ENCODE measurements at regions not wholly inside any gene's neighbourhood (a gene's known extent, or its start where the extent isn't known, plus 50 kb on each side); places are given as distances from the start of the nearest gene placed in this dataset.

- CTCF ChIA-PET, result interaction anchor here (1.2 kb wide), 1 partner anchor 73 kb away, joined by 4 read pairs; no protein-coding TSS in a partner anchor
- Mint-ChIP-seq H3K9me3 (peaks cover 23% of the 10 kb centered on the region), H3K36me3 (peaks cover 13% of the 10 kb centered on the region), H3K27me3 (ENCODE audit: low read depth) (peaks cover 8% of the 10 kb centered on the region; the same call in 1 of the 2 replicates), H3K27ac (no peak overlapping the region), H3K4me3 (no peak overlapping the region), H3K4me1 (no peaks in the 10 kb centered on the region)
- no peak for TF ChIP-seq RELA (CRISPR knock-in tag; IDR thresholded peaks at IDR 0.05; ENCODE audit: borderline replicate concordance)
- TF ChIP-seq ZNF232 (CRISPR knock-in tag; IDR thresholded peaks at IDR 0.05), result no peak
- TF ChIP-seq NR2C2 (CRISPR knock-in tag; IDR thresholded peaks at IDR 0.05), result no peak
- TF ChIP-seq NFE2L1 (CRISPR knock-in tag; IDR thresholded peaks at IDR 0.05), result no peak
- no peak for TF ChIP-seq MLX (CRISPR knock-in tag; IDR thresholded peaks at IDR 0.05)
- no peak for TF ChIP-seq FOXJ3 (CRISPR knock-in tag; IDR thresholded peaks at IDR 0.05; ENCODE audit: borderline replicate concordance)
- no peak for TF ChIP-seq ARID4B (CRISPR knock-in tag; IDR thresholded peaks at IDR 0.05; ENCODE audit: borderline replicate concordance)
- no peak for TF ChIP-seq FOXP1 (CRISPR knock-in tag; IDR thresholded peaks at IDR 0.05; ENCODE audit: borderline replicate concordance)
- TF ChIP-seq USF2 (CRISPR knock-in tag; IDR thresholded peaks at IDR 0.05), result no peak
- TF ChIP-seq ERG (CRISPR knock-in tag; IDR thresholded peaks at IDR 0.05), result no peak
- TF ChIP-seq USF1 (CRISPR knock-in tag; IDR thresholded peaks at IDR 0.05), result no peak
- no peak for TF ChIP-seq HMGXB4 (CRISPR knock-in tag; IDR thresholded peaks at IDR 0.05)
- POLR2A ChIA-PET, result no interaction called here
- DNase-seq (ENCODE audit: low spot score), result no peak
- no peak for ATAC-seq
These were observed 149.1 kb upstream of the RGS6 start for GRCh38 chr14:71783088-71783487.

GRCh38 chr14:71783786-71784185 is 148.4 kb upstream of the RGS6 start:
- DNase-seq (ENCODE audit: low spot score), result no peak
- peaks cover 23% of the 10 kb centered on the region for H3K9me3 Mint-ChIP-seq
- ChIA-PET CTCF (interaction anchor here (1.2 kb wide), 1 partner anchor 72 kb away, joined by 4 read pairs; no protein-coding TSS in a partner anchor), POLR2A (no interaction called here)
- H3K27ac Mint-ChIP-seq, result no peak overlapping the region
- no peaks in the 10 kb centered on the region for H3K4me1 Mint-ChIP-seq
- H3K27me3 Mint-ChIP-seq (ENCODE audit: low read depth), result peaks cover 8% of the 10 kb centered on the region; the same call in 1 of the 2 replicates
- peaks cover 13% of the 10 kb centered on the region for H3K36me3 Mint-ChIP-seq
- ATAC-seq, result no peak
- H3K4me3 Mint-ChIP-seq, result no peak overlapping the region
- TF ChIP-seq FOXP1 (CRISPR knock-in tag; IDR thresholded peaks at IDR 0.05; ENCODE audit: borderline replicate concordance), result no peak
- no peak for TF ChIP-seq GTF2I (CRISPR knock-in tag; conservative IDR thresholded peaks at IDR 0.05)
- TF ChIP-seq ATF1 (CRISPR knock-in tag; IDR thresholded peaks at IDR 0.05), result no peak
- TF ChIP-seq GRHL2 (CRISPR knock-in tag; IDR thresholded peaks at IDR 0.05; ENCODE audit: insufficient replicate concordance, severe bottlenecking), result no peak
- no peak for TF ChIP-seq NR2C2 (CRISPR knock-in tag; IDR thresholded peaks at IDR 0.05)
- no peak for TF ChIP-seq RORB (CRISPR knock-in tag; IDR thresholded peaks at IDR 0.05)
- no peak for TF ChIP-seq USF1 (CRISPR knock-in tag; IDR thresholded peaks at IDR 0.05)
- TF ChIP-seq ZNF532 (CRISPR knock-in tag; IDR thresholded peaks at IDR 0.05; ENCODE audit: borderline replicate concordance), result no peak
- TF ChIP-seq MLX (CRISPR knock-in tag; IDR thresholded peaks at IDR 0.05), result no peak

Measured in WTC11 (cell line).